ENCODE measurements at regions not wholly inside any gene's neighbourhood (a gene's known extent, or its start where the extent isn't known, plus 50 kb on each side); places are given as distances from the start of the nearest gene placed in this dataset.
"Not testable (repeated sequence)": the region's sequence is repeated elsewhere in the genome, so short reads cannot be mapped to it uniquely, and the experiment has no call there.

- no peak for DNase-seq
These were observed 56.2 kb upstream of the TNPO1 start for GRCh38 chr5:72760259-72760658.

GRCh38 chr5:72752909-72753308 lies 63.6 kb upstream of the TNPO1 start:
- DNase-seq, result no peak

GRCh38 chr5:72749362-72749997 lies 67.0 kb upstream of the TNPO1 start:
- no peak for DNase-seq

DNA sequence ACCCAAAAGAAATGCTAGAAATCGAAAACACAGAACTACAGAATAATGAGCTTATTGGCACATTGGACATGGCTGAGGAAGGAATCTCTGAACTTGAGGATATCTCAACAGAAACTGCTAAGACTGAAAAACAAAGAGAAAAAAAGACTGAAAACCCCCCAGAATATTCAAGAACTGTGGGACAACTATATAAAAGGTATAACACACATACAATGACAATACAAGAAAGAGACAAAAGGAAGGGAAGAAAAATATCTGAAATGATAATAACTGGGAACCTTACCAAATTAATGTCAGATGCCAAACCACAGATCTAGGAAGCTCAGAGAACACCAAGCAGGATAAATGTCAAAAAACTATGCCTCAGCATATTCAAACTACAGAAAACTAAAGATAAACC lies 68.6 kb upstream of the TNPO1 start:
- DNase-seq, result no peak

GRCh38 chr5:72746736-72747135 lies 69.7 kb upstream of the TNPO1 start:
- no peak for DNase-seq

DNA sequence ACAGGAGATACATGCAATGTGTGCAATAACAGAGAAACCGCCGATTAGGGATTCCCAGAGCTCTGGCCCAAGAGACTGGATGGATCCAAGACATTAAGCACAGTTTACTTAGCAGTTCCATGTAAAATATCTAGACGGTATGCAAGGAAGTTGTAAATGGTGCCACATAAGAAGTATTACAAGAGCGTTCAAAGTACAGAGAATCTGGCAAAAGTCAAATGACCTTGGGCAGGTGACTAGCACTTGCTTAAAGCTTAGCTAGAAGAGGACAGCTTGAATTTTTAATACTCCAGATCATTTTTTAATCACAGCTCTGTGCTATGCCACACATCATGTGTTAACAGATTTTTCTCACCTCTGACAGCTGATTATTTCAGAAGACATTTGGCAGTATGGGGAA lies 72.3 kb upstream of the TNPO1 start:
- DNase-seq, result no peak

- DNase-seq, result no peak
These were observed 74.7 kb upstream of the TNPO1 start for GRCh38 chr5:72741805-72742204.

- DNase-seq, result no peak
These were observed 82.7 kb upstream of the TNPO1 start for GRCh38 chr5:72733810-72734209.

- no peak for DNase-seq
These were observed 92.9 kb upstream of the TNPO1 start for GRCh38 chr5:72723581-72723980.

- no peak for DNase-seq
These were observed 93.5 kb upstream of the TNPO1 start for GRCh38 chr5:72722792-72723452.

DNA sequence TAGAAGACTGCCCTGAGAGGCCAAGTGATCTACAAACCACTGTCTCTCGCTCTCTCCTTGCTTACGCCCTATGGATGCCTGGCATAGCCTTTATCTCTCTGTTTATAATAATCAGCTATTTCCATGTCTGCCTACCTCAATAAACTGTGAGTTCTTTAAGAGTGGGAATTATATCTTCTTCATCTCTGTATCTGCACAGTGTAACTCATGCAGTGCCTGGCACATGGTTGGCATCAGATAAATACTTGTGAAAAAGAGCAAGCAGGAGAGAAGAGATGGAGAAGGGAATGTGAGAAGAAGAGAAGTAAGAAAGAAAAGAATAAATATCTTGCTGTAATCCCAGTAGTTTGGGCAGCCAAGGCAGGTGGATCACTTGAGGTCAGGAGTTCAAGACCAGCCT lies 94.6 kb upstream of the TNPO1 start:
- no peak for DNase-seq

DNA sequence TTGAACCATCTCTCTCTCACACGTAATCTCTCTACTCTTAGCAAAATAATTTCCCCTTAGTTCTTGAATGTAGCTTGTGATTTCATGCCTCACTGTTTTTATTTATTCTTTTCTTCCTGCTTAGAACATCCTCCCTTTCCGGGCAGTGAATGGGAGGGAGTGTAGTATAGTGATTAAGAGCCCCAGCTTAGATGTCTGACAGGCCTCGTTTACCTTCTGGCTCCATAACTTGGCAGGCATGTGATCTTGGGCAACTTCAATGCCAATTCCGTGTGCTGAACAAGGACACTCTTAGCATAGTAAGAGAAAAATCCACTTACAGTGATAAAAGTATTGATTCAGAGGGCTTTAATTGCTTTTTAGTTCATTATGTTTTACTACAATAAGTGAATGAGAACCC lies 96.3 kb upstream of the TNPO1 start:
- DNase-seq, result no peak

GRCh38 chr5:72711351-72711750 lies 105.1 kb upstream of the TNPO1 start:
- DNase-seq, result no peak

GRCh38 chr5:72709341-72709740 lies 107.1 kb upstream of the TNPO1 start:
- no peak for DNase-seq

- DNase-seq, result no peak
These were observed 111.3 kb upstream of the TNPO1 start for GRCh38 chr5:72705178-72705577.

DNA sequence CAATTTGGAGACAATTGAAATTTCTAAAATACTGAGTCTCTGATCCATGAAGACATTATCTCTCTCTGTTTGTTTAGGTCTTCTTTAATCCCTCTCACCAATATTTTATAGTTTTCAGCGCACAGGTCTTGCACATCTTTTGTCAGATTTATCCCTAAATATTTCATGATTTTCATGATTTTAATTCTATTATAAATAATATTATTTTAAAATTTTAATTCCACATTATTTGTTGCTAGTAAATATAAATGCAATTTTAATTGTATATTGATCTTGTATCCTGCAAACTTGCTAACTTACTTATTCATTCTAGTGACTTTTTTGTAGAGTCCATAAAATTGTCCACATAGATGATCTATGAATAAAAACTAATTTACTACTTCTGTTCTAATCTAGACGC lies 112.6 kb upstream of the TNPO1 start:
- no peak for DNase-seq

- DNase-seq, result no peak
These were observed 113.5 kb upstream of the TNPO1 start for GRCh38 chr5:72702881-72703434.

- DNase-seq, result not testable (repeated sequence)
These were observed 114.4 kb upstream of the TNPO1 start for GRCh38 chr5:72702105-72702504.

DNA sequence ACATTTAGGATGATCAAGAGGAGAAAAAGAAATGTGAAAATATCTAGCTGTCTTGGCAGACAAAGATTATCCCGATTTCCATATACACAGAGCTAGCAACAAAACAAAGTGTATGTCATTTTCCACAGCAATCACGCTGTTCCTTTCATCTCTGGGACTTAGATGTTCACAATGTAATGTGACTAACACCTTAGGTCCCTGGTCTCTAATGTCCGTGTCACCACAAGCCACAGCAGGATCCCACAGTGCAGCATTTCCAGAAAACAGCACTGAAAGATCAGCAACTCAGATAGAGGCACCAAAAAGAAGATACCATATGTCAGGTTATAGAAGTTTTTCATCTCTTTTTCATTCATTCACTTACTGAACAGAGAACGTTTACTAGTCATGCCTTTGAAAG lies 118.0 kb upstream of the TNPO1 start:
- DNase-seq, result no peak

- DNase-seq, result no peak
These were observed 118.8 kb upstream of the TNPO1 start for GRCh38 chr5:72697622-72698021.

DNA sequence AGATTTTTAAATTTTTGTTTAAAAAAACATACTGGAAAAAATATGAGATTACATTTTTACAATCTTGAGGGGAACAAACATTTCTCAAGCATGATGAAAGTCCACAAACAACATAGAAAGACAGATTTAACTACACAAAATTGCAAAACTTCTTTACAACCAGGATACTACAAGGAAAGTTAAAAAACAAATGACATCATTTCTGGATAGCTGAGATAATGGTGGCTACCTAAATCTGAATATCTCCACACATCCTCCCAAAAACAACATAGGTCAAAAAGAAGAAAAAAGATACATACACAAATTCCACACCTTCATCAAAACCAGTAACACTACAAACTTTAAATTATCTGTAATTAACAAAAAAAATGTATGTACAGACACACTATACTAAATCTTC lies 120.8 kb upstream of the TNPO1 start:
- DNase-seq, result no peak

- DNase-seq, result no peak
These were observed 121.6 kb upstream of the TNPO1 start for GRCh38 chr5:72694856-72695255.

GRCh38 chr5:72693546-72694205 lies 122.8 kb upstream of the TNPO1 start:
- DNase-seq, result no peak
